LNCaP clone FGC (cell line): ENCODE measurements at regions not wholly inside any gene's neighbourhood (a gene's known extent, or its start where the extent isn't known, plus 50 kb on each side); places are given as distances from the start of the nearest gene placed in this dataset.

Experiments
- DNase-seq: peaks from one replicate; pipeline ENCODE4 v3.0.0-alpha.2; 2011; ENCODE audit warnings: low read depth
- H3K4me3 ChIP-seq: 2 replicates; pipeline ENCODE4 v1.5.1; 2011; ENCODE audit warnings: mild to moderate bottlenecking, low read depth, low read length, control low read depth
- TF ChIP-seq, protein P1 (sequence below): IDR thresholded peaks from 2 replicates; pipeline ENCODE4 v1.5.1; 2012; ENCODE audit warnings: mild to moderate bottlenecking; ENCODE audit not compliant: control insufficient read depth, insufficient read depth; ENCODE audit errors: extremely low read depth

DNA sequence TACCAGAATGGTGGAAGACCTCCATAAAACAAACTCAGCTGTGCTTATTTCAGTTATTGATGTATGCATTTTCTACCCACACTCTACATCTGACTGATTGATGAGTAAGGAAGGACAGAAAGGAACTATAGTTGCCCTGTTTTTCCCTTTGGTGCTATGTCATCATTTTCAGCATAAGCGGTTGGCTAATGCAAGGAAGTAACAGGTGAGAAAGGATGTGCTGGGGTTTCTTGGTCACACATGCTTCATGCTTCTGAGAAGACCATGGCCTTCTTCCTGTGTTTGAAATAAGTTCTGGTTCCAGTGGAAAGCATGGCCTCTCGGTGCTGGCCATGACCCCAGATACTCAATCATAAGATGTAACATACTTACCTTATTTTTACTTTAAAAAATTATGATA lies 541.2 kb downstream of the PTPRU start:
- TF ChIP-seq, protein P1, sequence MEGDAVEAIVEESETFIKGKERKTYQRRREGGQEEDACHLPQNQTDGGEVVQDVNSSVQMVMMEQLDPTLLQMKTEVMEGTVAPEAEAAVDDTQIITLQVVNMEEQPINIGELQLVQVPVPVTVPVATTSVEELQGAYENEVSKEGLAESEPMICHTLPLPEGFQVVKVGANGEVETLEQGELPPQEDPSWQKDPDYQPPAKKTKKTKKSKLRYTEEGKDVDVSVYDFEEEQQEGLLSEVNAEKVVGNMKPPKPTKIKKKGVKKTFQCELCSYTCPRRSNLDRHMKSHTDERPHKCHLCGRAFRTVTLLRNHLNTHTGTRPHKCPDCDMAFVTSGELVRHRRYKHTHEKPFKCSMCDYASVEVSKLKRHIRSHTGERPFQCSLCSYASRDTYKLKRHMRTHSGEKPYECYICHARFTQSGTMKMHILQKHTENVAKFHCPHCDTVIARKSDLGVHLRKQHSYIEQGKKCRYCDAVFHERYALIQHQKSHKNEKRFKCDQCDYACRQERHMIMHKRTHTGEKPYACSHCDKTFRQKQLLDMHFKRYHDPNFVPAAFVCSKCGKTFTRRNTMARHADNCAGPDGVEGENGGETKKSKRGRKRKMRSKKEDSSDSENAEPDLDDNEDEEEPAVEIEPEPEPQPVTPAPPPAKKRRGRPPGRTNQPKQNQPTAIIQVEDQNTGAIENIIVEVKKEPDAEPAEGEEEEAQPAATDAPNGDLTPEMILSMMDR: no peak
- no peak overlapping the region for H3K4me3 ChIP-seq
- DNase-seq: no peak

DNA sequence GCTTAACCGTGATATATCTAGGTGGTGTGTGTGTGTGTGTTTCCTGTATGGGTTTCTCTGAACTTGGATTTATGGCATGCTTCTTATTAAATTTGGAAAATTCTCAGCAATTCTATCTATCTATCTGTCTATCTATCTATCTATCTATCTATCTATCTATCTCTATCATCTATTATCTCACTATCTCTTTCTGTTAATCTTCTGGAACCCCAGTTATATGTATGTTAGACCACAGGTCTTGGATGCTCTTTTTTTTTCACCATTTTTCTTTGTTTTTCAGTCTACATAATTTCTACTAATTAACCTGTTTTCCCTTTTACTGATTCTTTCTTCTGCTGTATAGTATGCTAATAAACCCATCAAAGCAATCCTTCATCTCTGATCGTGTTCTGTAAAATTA lies 538.0 kb downstream of the PTPRU start:
- TF ChIP-seq, protein P1: no peak
- H3K4me3 ChIP-seq: no peak overlapping the region
- no peak for DNase-seq

DNA sequence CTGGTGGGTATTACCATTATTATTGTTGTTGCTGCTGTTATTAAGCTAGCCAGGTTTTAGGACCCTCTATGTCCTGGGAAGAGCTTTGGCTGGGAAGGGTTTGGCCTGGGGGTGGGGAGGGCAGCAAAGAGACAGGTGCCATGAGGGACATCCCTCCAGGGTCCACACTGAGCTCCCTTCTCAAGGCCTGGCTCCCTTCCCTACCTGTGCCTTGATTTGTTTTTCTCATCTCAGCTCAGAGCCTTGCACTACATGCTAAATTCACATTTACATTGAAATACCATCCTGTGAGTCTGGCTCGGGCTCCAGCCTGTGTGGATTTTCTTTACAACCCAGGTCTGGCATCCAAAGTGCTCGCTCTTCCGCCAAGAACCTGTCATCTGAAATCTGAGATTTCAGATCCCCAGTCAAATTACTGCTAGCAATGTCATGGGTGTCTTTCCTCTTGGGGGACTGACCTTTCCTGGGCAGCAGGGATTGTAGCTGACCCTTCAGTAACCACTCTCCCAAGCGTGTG lies 536.3 kb downstream of the PTPRU start:
- no peak overlapping the region for H3K4me3 ChIP-seq
- no peak for DNase-seq
- TF ChIP-seq, protein P1: no peak

DNA sequence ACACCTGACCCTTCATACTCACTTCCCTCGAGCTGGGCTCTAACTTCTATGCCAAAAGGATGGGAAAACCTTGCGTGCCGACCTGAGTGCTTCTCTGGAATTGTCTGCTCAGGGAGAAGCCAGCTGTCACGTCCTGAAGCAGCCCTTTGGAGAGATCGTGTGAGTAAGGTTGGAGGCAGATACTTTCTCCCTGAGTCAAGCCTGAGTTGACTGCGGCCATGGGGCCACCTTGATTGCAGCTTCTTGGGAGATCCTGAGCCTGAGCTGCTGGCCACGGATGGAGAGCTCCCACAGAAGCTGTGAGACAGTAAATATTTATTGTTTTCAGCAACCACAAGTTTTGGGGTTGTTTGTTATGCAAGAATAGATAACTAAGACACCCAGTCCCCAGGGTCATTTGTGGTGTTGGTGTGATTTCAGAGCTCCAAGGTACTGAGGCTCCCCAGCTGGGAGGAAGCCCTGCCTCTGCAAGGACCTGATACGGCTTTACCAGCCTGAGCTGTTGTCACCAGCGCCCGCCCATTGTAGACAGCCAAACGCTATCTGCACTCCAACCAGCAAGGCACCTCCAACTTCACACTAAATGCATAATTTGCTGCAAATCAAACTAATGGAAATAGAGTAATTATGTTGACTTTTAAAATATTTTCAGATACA lies 531.6 kb downstream of the PTPRU start:
- TF ChIP-seq, protein P1: no peak
- no peak overlapping the region for H3K4me3 ChIP-seq
- no peak for DNase-seq

DNA sequence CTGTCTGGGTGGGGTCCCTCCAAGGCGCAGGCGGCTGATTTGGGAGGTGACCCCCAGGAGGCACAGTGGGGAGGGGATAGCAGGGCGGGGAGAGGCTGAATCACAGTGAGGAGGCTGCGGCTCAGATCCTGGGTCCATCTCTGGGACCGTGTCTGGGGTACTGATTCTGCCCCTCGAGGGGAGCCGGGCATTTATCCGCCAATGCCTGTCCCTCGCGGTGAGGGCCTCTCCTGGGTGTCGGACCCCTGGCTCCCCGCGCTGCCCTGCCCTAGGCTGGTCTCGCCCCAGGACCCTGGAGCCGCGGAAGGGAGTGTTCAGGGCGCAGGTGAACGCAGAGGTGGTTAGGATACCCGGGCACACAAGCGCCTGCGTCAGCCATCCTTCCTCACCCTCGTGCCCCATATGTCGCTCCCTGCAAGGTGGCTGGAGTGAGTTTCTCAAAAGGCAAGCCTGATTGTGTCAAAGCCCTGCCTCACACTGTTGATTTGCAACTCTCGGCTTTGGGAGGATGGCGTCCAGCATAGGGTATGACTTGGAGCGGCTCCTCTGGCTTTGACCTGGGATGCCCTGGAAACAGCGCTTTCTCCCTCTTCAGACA lies 530.9 kb downstream of the PTPRU start:
- no peak overlapping the region for H3K4me3 ChIP-seq
- DNase-seq: no peak
- TF ChIP-seq, protein P1: no peak

DNA sequence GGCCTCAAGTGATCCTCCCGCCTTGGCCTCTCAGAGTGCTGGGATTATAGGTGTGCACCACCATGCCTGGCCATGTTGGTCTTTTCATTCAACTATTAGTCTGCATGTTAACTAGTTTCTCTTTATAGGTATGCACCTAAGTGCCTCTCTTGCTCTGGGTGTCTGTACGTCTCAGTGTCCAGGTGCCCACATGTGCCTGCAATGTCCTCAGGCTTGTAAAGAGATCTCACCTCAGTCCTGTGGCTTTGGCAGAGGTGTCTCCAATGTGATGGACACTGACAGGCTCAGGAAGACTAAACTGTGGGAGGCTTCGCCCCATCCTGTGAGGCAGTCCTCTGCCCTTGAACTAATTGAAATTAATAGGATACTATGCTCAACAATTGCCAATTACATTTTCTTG lies 526.3 kb downstream of the PTPRU start:
- no peak for DNase-seq
- TF ChIP-seq, protein P1: no peak
- no peak overlapping the region for H3K4me3 ChIP-seq
